Mesenteric fat pad (tissue), 1 donor: ENCODE measurements at regions not wholly inside any gene's neighbourhood (a gene's known extent, or its start where the extent isn't known, plus 50 kb on each side); places are given as distances from the start of the nearest gene placed in this dataset.
"Not testable (repeated sequence)": the region's sequence is repeated elsewhere in the genome, so short reads cannot be mapped to it uniquely, and the experiment has no call there.

ENCODE experiments used
- DNase-seq: peaks from one replicate; pipeline ENCODE4 v3.0.0-alpha.2; 2020; ENCODE audit warnings: low spot score
- donor health status: DM: yes; HTN: yes; CAD: no.

- DNase-seq: not testable (repeated sequence)
Measured at GRCh38 chr11:3444420-3444744, 65.4 kb upstream of the ZNF195 start.

GRCh38 chr11:3443700-3444419, 64.9 kb upstream of the ZNF195 start:
- DNase-seq: not testable (repeated sequence)

GRCh38 chr11:3437441-3437840, 58.5 kb upstream of the ZNF195 start:
- DNase-seq: not testable (repeated sequence)

GRCh38 chr11:3434976-3435375, 56.0 kb upstream of the ZNF195 start:
- DNase-seq: no peak

- DNase-seq: not testable (repeated sequence)
Measured at GRCh38 chr11:3429191-3429590, 50.2 kb upstream of the ZNF195 start.
